Esophagus (tissue), 2 donors: ENCODE measurements at regions not wholly inside any gene's neighbourhood (a gene's known extent, or its start where the extent isn't known, plus 50 kb on each side); places are given as distances from the start of the nearest gene placed in this dataset.
"Not testable (repeated sequence)": the region's sequence is repeated elsewhere in the genome, so short reads cannot be mapped to it uniquely, and the experiment has no call there.

Source experiments
- H3K27ac ChIP-seq, 2 donors: one replicate each; pipeline ENCODE4 v1.5.1; 2013; ENCODE audit warnings: low read depth in 2 of 2, mild to moderate bottlenecking in 2 of 2, inconsistent platforms in 1 of 2, low read length in 1 of 2, moderate library complexity in 1 of 2
- H3K27me3 ChIP-seq, 2 donors: one replicate each; pipeline ENCODE4 v1.6.1; 2013; ENCODE audit warnings: low read length in 2 of 2, control low read depth in 1 of 2, mild to moderate bottlenecking in 1 of 2; ENCODE audit not compliant: insufficient read depth in 2 of 2, control insufficient read depth in 1 of 2
- H3K36me3 ChIP-seq, 2 donors: one replicate each; pipeline ENCODE4 v1.6.1; 2013; ENCODE audit warnings: low read length in 1 of 2; ENCODE audit not compliant: control insufficient read depth in 2 of 2, insufficient read depth in 2 of 2
- H3K4me1 ChIP-seq, 2 donors: one replicate each; pipeline ENCODE4 v1.6.1; 2013; ENCODE audit warnings: low read length in 1 of 2; ENCODE audit not compliant: control insufficient read depth in 2 of 2, insufficient read depth in 2 of 2
- H3K4me3 ChIP-seq, 2 donors: one replicate each; pipeline ENCODE4 v1.5.1; 2013; ENCODE audit warnings: low read length in 2 of 2, mild to moderate bottlenecking in 2 of 2, low read depth in 1 of 2, moderate library complexity in 1 of 2
- H3K9me3 ChIP-seq, 2 donors: one replicate each; pipeline ENCODE4 v1.6.1; 2013; ENCODE audit warnings: mild to moderate bottlenecking in 2 of 2, low read depth in 1 of 2, low read length in 1 of 2, moderate library complexity in 1 of 2; ENCODE audit not compliant: control insufficient read depth in 2 of 2, insufficient read depth in 1 of 2
- WGBS, 2 donors: extraction: QIAGEN DNeasy Blood & Tissue Kit; methylation state at CpG; one replicate each; pipeline ENCODE4 v1.1.7; 2013; 5-methylcytosine and 5-hydroxymethylcytosine counted together
- donor health status: healthy with polysubstance abuse.
- donor health status: Bipolar disorder and iron deficiency.

DNA sequence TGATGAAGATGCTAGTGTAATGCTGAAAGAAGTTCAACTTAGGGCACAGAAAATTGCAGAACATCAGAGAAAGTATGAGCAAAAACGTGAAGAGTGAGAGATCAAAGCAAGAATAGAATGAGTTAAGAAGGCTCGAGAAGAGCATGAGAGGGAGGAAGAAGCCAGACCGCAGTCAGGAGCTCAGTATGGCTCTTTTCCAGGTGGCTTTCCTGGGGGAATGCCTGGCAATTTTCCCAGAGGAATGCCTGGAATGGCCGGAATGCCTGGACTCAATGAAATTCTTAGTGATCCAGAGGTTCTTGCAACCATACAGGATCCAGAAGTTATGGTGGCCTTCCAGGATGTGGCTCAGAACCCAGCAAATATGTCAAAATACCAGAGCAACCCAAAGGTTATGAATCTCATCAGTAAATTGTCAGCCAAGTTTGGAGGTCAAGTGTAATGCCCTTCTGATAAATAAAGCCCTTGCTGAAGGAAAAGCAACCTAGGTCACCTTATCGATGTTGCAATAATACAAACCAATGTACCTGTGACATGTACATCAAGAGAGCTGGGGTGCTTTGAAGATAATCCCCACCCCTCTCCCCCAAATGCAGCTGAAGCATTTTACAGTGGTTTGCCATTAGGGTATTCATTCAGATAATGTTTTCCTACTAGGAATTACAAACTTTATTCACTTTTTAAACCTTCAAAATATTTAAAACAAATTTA is 277.9 kb downstream of the LPIN1 start:
- not testable (repeated sequence) for H3K4me1 ChIP-seq, H3K4me3 ChIP-seq, H3K27me3 ChIP-seq, H3K9me3 ChIP-seq, H3K36me3 ChIP-seq, H3K27ac ChIP-seq
- WGBS, 2 donors = 59 to 60% methylated on average over 5 of the region's 5 CpGs

DNA sequence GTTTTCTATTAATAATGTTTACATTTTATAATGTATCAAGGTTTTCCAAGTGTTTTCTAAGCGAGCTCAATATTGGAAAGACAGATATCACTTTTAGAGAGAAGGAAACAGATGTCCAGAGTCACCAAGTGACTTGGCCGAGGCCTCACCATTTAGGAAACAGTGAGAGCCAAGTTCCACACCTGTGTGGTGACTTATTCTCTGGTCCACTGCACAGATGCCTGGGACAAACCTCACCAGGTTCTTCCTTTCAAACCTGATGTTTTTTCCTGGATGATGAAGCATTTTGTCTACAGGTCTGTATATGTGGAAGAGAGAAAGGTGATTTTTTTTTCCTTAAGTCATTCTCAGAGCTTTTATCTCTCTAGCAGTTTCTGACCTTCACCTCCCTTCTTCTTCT is 280.7 kb downstream of the LPIN1 start:
- no peaks in the 10 kb centered on the region for H3K9me3 ChIP-seq
- no peak overlapping the region for H3K4me3 ChIP-seq
- 70 to 76% methylated on average over 2 of the region's 2 CpGs for WGBS, 2 donors
- no peaks in the 10 kb centered on the region for H3K27me3 ChIP-seq
- no peaks in the 10 kb centered on the region for H3K4me1 ChIP-seq
- H3K36me3 ChIP-seq = no peaks in the 10 kb centered on the region
- no peak overlapping the region for H3K27ac ChIP-seq

DNA sequence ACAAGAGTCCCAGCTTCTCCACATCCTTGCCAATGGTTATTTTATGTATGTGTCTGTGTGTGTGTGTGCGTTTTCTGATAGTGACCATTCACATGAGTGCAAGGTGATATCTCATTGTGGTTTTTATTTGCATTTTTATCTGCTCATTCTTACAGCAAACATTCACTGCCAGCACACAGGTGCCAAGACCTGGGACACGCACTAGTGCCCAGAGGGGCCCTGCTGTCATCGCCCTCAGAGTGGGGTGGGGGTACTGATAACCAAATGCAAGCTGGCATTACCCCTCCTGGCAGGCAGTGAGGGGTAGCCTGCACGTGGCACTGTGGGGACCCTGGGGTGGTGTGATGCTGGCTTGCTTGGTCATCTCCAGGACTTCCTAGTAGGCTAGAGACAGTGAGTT is 285.4 kb downstream of the LPIN1 start:
- Histone ChIP-seq H3K9me3 (no peaks in the 10 kb centered on the region), H3K36me3 (no peaks in the 10 kb centered on the region), H3K27ac (no peak overlapping the region), H3K27me3 (no peaks in the 10 kb centered on the region), H3K4me1 (no peaks in the 10 kb centered on the region), H3K4me3 (no peak overlapping the region)
- 73 to 74% methylated on average over 4 of the region's 4 CpGs for WGBS, 2 donors

DNA sequence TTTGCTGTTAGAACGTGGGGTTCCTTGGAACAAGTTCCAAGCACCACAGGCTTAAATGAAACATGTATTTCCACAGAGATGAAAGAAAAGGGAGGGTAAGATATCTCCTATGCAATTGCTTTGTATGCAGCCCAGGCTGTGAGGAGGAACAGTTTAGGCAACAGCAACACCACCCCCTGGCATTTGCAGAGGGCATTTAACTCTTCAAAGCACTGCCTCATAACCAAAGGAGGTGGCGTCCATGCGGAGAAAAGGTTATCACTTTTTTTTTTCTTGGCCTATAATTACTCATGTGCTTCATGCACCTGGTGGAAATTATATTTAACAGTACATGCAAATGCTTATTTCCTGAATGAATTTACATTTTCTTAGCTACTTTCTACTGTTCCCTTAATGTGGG is 286.0 kb downstream of the LPIN1 start:
- H3K27me3 ChIP-seq = no peaks in the 10 kb centered on the region
- no peaks in the 10 kb centered on the region for H3K4me1 ChIP-seq
- WGBS, 2 donors = 60 to 74% methylated on average over 3 of the region's 3 CpGs
- no peak overlapping the region for H3K4me3 ChIP-seq
- no peaks in the 10 kb centered on the region for H3K9me3 ChIP-seq
- H3K27ac ChIP-seq = no peak overlapping the region
- no peaks in the 10 kb centered on the region for H3K36me3 ChIP-seq

DNA sequence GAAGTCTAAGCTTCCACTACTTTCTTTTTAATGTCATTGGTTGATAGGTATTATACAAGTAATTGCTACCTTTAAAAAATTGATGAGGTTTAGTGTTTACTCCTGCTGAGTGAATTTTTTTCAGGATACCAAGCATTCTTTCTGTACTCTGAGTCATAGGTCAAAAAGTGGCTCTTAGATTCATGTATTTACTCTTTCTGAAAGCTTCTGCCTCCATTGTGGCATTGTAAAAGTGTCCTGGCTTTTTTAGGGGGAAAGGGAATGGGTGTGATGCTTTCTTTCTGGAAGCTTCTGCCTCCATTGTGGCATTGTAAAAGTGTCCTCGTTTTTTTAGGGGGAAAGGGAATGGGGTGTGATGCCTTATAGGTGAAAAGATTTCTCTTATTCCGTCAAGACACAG is 286.5 kb downstream of the LPIN1 start:
- no peak overlapping the region for H3K27ac ChIP-seq
- WGBS, 2 donors = 68 to 69% methylated on average over 2 of the region's 2 CpGs
- H3K9me3 ChIP-seq = no peaks in the 10 kb centered on the region
- H3K27me3 ChIP-seq = no peaks in the 10 kb centered on the region
- H3K4me1 ChIP-seq = no peaks in the 10 kb centered on the region
- no peak overlapping the region for H3K4me3 ChIP-seq
- no peaks in the 10 kb centered on the region for H3K36me3 ChIP-seq

DNA sequence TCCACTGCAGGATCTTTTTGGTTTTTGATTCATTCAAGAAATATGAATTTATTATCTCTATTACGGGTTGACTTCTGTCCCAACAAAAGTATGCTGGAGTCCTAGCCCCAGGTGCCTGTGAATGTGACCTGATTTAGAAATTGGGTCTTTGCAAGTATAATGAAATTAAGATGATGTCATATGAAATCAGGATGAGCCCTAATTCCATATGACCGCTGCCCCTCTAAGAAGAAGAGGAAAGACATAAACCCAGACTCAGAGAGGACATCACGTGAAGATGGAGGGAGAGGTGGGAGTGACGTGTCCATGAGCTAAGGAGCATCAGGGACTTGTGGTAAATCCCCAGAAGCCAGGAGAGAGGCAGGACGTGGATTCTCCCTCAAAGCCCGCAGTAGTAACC is 287.1 kb downstream of the LPIN1 start:
- Histone ChIP-seq H3K4me3 (no peak overlapping the region), H3K4me1 (no peaks in the 10 kb centered on the region), H3K36me3 (no peaks in the 10 kb centered on the region), H3K27ac (no peak overlapping the region), H3K9me3 (no peaks in the 10 kb centered on the region), H3K27me3 (no peaks in the 10 kb centered on the region)
- WGBS, 2 donors = 89 to 96% methylated on average over 6 of the region's 6 CpGs

DNA sequence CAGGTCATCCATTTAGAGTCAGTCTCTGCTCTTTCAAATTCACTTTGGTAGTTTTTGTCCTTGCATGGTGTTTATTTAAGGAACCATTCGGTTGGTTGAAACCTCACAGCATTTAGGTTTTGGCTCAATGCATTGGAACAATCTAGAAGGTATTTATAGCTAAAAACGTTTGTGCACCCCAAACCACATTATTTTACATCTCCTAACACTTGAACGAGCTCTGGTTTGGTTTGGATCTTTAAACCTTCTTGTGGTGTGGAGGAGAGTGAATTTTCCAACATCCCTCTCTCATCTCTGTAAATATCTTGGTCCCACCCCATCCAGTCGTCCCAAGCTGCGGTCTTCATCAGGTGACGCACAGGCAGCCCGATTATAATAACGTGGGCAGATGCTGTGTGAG is 287.9 kb downstream of the LPIN1 start:
- no peaks in the 10 kb centered on the region for H3K9me3 ChIP-seq
- 82 to 83% methylated on average over 8 of the region's 8 CpGs for WGBS, 2 donors
- H3K4me3 ChIP-seq = no peak overlapping the region
- H3K27me3 ChIP-seq = no peaks in the 10 kb centered on the region
- H3K27ac ChIP-seq = no peak overlapping the region
- no peaks in the 10 kb centered on the region for H3K4me1 ChIP-seq
- no peaks in the 10 kb centered on the region for H3K36me3 ChIP-seq

DNA sequence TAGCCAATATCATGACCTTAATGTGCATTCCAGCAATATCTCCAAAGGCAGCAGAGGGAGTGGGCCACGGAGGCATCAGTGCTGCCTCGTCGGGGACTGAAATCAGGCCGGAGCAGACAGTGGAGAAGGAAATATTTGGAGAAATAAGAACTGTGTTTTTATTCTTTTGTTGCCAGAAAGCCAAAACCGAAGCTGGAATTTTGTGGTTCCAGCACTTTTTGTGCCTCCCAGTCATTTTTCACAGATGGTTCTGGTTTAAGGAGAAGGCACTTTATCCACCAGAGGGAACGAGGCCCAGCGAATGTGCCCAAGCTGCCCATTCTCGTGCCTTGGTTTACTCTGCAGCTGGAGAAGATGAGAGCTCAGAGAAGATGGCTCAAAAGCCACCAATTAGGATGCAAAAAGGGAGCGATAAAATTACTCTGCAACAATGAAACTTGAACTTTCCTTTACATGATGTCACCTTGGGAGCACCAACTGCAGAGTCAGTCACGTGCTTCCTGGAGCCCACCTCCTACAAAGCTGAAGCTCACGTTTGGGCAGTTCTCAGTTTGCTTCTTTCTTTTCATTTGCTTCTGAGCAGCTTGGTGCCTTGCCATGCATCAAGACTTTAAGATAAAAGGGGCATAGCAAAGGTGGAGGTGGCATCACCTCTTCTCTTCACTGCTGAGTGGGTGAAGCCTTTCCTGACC is 288.7 kb downstream of the LPIN1 start:
- Histone ChIP-seq H3K4me3 (no peak overlapping the region), H3K36me3 (no peaks in the 10 kb centered on the region), H3K27ac (no peak overlapping the region), H3K9me3 (no peaks in the 10 kb centered on the region), H3K4me1 (no peaks in the 10 kb centered on the region), H3K27me3 (no peaks in the 10 kb centered on the region)
- WGBS, 2 donors = 75 to 82% methylated on average over 11 of the region's 11 CpGs

DNA sequence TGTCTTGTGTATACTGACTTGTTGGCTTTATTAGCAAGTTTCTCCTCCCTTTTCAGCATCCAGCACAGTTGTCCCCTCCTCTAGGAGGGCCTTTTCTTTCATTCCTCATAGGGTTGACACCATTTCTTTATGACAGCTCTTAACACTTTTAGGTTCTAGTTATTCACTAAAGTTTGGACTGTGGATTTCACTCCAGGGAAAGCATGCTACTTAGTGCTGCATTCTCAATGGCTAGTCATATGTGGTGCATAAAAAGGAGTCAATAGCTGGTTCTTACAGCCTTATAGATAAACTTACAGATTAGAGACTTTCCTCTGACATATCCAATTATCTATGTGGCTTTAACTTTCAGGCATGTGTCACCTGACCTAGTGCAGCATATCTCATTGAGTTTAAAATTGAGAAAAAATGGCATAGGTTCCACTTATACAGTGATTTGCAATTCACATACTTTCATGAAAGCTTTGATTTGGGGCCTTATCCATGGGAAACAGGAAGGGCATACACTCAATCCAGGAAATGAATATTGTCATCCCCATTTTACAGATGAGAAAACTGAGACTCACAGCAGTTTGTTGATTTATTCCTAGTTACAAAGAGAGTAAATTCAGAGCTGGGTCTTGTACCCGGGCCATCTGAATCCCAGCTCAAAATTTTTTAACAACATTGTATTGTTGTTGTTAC is 289.7 kb downstream of the LPIN1 start:
- H3K27me3 ChIP-seq = no peaks in the 10 kb centered on the region
- no peak overlapping the region for H3K27ac ChIP-seq
- H3K4me3 ChIP-seq = no peak overlapping the region
- H3K36me3 ChIP-seq = no peaks in the 10 kb centered on the region
- no peaks in the 10 kb centered on the region for H3K4me1 ChIP-seq
- no peaks in the 10 kb centered on the region for H3K9me3 ChIP-seq
- 65 to 87% methylated on average over 1 of the region's 1 CpG for WGBS, 2 donors

DNA sequence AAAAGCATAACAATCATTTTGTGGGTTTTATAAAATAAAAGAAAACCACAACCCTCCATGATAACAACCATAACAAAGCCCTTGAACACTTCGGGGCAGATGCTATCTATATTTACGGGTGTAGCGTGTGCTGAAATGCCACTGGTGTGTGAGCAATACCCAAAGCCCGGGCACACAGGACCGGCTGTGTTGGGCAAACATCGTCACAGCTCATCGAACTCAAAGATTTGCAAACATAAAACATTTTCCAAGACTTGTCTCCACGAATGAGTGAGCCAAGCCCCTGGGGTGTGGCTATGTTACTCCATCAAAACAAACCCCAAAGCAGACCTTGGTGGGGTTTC is 290.2 kb downstream of the LPIN1 start:
- Histone ChIP-seq H3K4me3 (no peak overlapping the region), H3K27ac (no peak overlapping the region), H3K27me3 (no peaks in the 10 kb centered on the region), H3K4me1 (no peaks in the 10 kb centered on the region), H3K9me3 (no peaks in the 10 kb centered on the region), H3K36me3 (no peaks in the 10 kb centered on the region)
- 47 to 48% methylated on average over 8 of the region's 8 CpGs for WGBS, 2 donors
